Hepatocyte (in vitro differentiated cells): ENCODE measurements at regions not wholly inside any gene's neighbourhood (a gene's known extent, or its start where the extent isn't known, plus 50 kb on each side); places are given as distances from the start of the nearest gene placed in this dataset.
A peak's percentile ranks its signal among the peaks of the same experiment; 100 is the strongest.

ENCODE experiments used
- DNase-seq: peaks from one replicate; pipeline ENCODE4 v3.0.0-alpha.2; 2016; ENCODE audit warnings: low spot score
- H2AFZ ChIP-seq: fragments of 200-600 bp; sonication (generic); 2 replicates; pipeline ENCODE4 v1.6.0; 2016; ENCODE audit warnings: antibody characterized with exemption, mild to moderate bottlenecking
- H3K27ac ChIP-seq: fragments of 200-600 bp; sonication (generic); 2 replicates; pipeline ENCODE4 v1.5.1; 2016; ENCODE audit warnings: mild to moderate bottlenecking
- H3K27me3 ChIP-seq: fragments of 200-600 bp; sonication (generic); 2 replicates; pipeline ENCODE4 v1.6.1; 2016
- H3K36me3 ChIP-seq: fragments of 200-600 bp; sonication (generic); replicated peaks from 2 replicates; pipeline ENCODE4 v1.5.1; 2016; ENCODE audit warnings: low read depth; ENCODE audit not compliant: insufficient read depth
- H3K4me1 ChIP-seq: fragments of 200-600 bp; sonication (generic); 2 replicates; pipeline ENCODE4 v1.5.1; 2016; ENCODE audit warnings: mild to moderate bottlenecking, moderate library complexity; ENCODE audit not compliant: insufficient read depth
- H3K4me2 ChIP-seq: fragments of 200-600 bp; sonication (generic); 2 replicates; pipeline ENCODE4 v1.6.0; 2016
- H3K4me3 ChIP-seq: fragments of 200-600 bp; sonication (generic); 2 replicates; pipeline ENCODE4 v1.5.1; 2016; ENCODE audit warnings: mild to moderate bottlenecking
- H3K79me2 ChIP-seq: fragments of 200-600 bp; sonication (generic); 2 replicates; pipeline ENCODE4 v1.6.0; 2017; ENCODE audit warnings: mild to moderate bottlenecking
- H3K9me2 ChIP-seq: fragments of 200-600 bp; sonication (generic); replicated peaks from 2 replicates; pipeline ENCODE4 v1.6.0; 2017; ENCODE audit warnings: mild to moderate bottlenecking; ENCODE audit not compliant: insufficient read depth
- H3K9me3 ChIP-seq: fragments of 200-600 bp; sonication (generic); 2 replicates; pipeline ENCODE4 v1.5.1; 2016; ENCODE audit warnings: low read depth, mild to moderate bottlenecking
- H4K20me1 ChIP-seq: fragments of 200-600 bp; sonication (generic); 2 replicates; pipeline ENCODE4 v1.6.0; 2016; ENCODE audit warnings: mild to moderate bottlenecking; ENCODE audit not compliant: insufficient read depth, poor library complexity, severe bottlenecking
- EZH2 ChIP-seq: fragments of 200-600 bp; sonication (generic); IDR thresholded peaks from 2 replicates; pipeline ENCODE4 v1.6.1; 2016; ENCODE audit warnings: antibody characterized with exemption, mild to moderate bottlenecking, borderline replicate concordance
- EZH2phosphoT487 ChIP-seq: fragments of 200-600 bp; sonication (generic); IDR thresholded peaks from one replicate; pipeline ENCODE4 v1.6.1; 2018; ENCODE audit warnings: antibody characterized with exemption, mild to moderate bottlenecking, low read depth, moderate library complexity; ENCODE audit not compliant: unreplicated experiment, severe bottlenecking
- WGBS: methylation state at CpG from one replicate; pipeline ENCODE4 v1.1.6; 2016; ENCODE audit warnings: low lambda C conversion rate; ENCODE audit errors: missing lambda C conversion rate; 5-methylcytosine and 5-hydroxymethylcytosine counted together
- TF ChIP-seq, protein P1 (sequence below): fragments of 200-600 bp; sonication (generic); IDR thresholded peaks from 2 replicates; pipeline ENCODE4 v1.5.1; 2016; ENCODE audit warnings: antibody characterized with exemption, mild to moderate bottlenecking; ENCODE audit not compliant: poor library complexity

- no peak overlapping the region for H3K4me3 ChIP-seq
- TF ChIP-seq, protein P1, sequence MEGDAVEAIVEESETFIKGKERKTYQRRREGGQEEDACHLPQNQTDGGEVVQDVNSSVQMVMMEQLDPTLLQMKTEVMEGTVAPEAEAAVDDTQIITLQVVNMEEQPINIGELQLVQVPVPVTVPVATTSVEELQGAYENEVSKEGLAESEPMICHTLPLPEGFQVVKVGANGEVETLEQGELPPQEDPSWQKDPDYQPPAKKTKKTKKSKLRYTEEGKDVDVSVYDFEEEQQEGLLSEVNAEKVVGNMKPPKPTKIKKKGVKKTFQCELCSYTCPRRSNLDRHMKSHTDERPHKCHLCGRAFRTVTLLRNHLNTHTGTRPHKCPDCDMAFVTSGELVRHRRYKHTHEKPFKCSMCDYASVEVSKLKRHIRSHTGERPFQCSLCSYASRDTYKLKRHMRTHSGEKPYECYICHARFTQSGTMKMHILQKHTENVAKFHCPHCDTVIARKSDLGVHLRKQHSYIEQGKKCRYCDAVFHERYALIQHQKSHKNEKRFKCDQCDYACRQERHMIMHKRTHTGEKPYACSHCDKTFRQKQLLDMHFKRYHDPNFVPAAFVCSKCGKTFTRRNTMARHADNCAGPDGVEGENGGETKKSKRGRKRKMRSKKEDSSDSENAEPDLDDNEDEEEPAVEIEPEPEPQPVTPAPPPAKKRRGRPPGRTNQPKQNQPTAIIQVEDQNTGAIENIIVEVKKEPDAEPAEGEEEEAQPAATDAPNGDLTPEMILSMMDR: no peak
- TF ChIP-seq EZH2 (no peak), EZH2phosphoT487 (no peak)
- 79% methylated on average over 1 of the region's 1 CpG for WGBS
- no peaks in the 10 kb centered on the region for H3K4me1 ChIP-seq
- H2AFZ ChIP-seq: no peak overlapping the region
- H3K27ac ChIP-seq: no peak overlapping the region
- no peaks in the 10 kb centered on the region for H3K9me3 ChIP-seq
- no peaks in the 10 kb centered on the region for H3K27me3 ChIP-seq
- H3K4me2 ChIP-seq: no peak overlapping the region
- H3K36me3 ChIP-seq: no peaks in the 10 kb centered on the region
- no peaks in the 10 kb centered on the region for H3K9me2 ChIP-seq
- H3K79me2 ChIP-seq: no peaks in the 10 kb centered on the region
- no peak for DNase-seq
- no peaks in the 10 kb centered on the region for H4K20me1 ChIP-seq
Observed at GRCh38 chrX:38970074-38970473, 168.8 kb downstream of the MID1IP1 start.

GRCh38 chrX:38970845-38971244 is 169.6 kb downstream of the MID1IP1 start:
- H3K79me2 ChIP-seq: no peaks in the 10 kb centered on the region
- H3K27ac ChIP-seq: no peak overlapping the region
- DNase-seq: no peak
- no peaks in the 10 kb centered on the region for H3K27me3 ChIP-seq
- TF ChIP-seq EZH2: no peak
- TF ChIP-seq, protein P1: no peak
- TF ChIP-seq EZH2phosphoT487: no peak
- H3K4me1 ChIP-seq: no peaks in the 10 kb centered on the region
- H3K36me3 ChIP-seq: no peaks in the 10 kb centered on the region
- H3K9me2 ChIP-seq: no peaks in the 10 kb centered on the region
- H3K4me3 ChIP-seq: no peak overlapping the region
- 77% methylated on average over 3 of the region's 3 CpGs for WGBS
- no peak overlapping the region for H2AFZ ChIP-seq
- H4K20me1 ChIP-seq: no peaks in the 10 kb centered on the region
- no peaks in the 10 kb centered on the region for H3K9me3 ChIP-seq
- H3K4me2 ChIP-seq: no peak overlapping the region

DNA sequence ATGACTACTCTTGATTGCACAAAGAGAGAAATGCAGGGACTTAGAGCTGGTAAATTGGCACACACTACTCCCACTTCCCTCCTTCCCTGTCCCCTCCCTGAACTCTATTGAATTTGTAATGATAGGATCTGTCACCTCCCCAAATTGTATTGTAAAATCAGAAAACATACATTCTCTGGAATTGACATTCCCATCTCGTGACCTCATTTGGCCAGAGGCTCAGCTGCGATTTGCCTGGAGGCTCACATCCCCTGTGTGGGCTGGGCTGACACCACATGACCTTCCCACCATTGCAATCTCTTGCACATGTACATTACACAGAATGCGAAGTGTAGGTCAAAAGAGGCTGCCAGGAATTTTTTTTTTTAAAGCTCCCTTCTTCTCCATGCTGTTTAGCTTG is 172.1 kb downstream of the MID1IP1 start:
- H3K36me3 ChIP-seq: no peaks in the 10 kb centered on the region
- no peak overlapping the region for H3K27ac ChIP-seq
- no peaks in the 10 kb centered on the region for H3K27me3 ChIP-seq
- no peak overlapping the region for H3K4me2 ChIP-seq
- no peaks in the 10 kb centered on the region for H3K4me1 ChIP-seq
- H3K9me2 ChIP-seq: no peaks in the 10 kb centered on the region
- 40% methylated on average over 3 of the region's 3 CpGs for WGBS
- H2AFZ ChIP-seq: no peak overlapping the region
- H4K20me1 ChIP-seq: no peaks in the 10 kb centered on the region
- DNase-seq: peak; percentile 13
- H3K9me3 ChIP-seq: no peaks in the 10 kb centered on the region
- H3K4me3 ChIP-seq: no peak overlapping the region
- TF ChIP-seq EZH2: no peak
- no peak for TF ChIP-seq EZH2phosphoT487
- TF ChIP-seq, protein P1: no peak
- no peaks in the 10 kb centered on the region for H3K79me2 ChIP-seq

- Histone ChIP-seq H3K9me2 (no peaks in the 10 kb centered on the region), H3K79me2 (no peaks in the 10 kb centered on the region), H4K20me1 (no peaks in the 10 kb centered on the region), H3K4me1 (no peaks in the 10 kb centered on the region), H3K9me3 (no peaks in the 10 kb centered on the region), H3K4me3 (no peak overlapping the region), H2AFZ (no peak overlapping the region), H3K27me3 (no peaks in the 10 kb centered on the region), H3K27ac (no peak overlapping the region), H3K4me2 (no peak overlapping the region), H3K36me3 (no peaks in the 10 kb centered on the region)
- no peak for DNase-seq
- TF ChIP-seq EZH2 (no peak), EZH2phosphoT487 (no peak)
- TF ChIP-seq, protein P1: no peak
- WGBS: 73% methylated on average over 3 of the region's 3 CpGs
Observed at GRCh38 chrX:38974542-38974941, 173.3 kb downstream of the MID1IP1 start.
